BLaER1 treated with 17β-estradiol and CSF1 and Interleukin-3, amounts not matched to agents 10 nM and 100 nM (cell line): ENCODE measurements at regions not wholly inside any gene's neighbourhood (a gene's known extent, or its start where the extent isn't known, plus 50 kb on each side); places are given as distances from the start of the nearest gene placed in this dataset.
"Not testable (repeated sequence)": the region's sequence is repeated elsewhere in the genome, so short reads cannot be mapped to it uniquely, and the experiment has no call there.

Source experiments
- H3K27ac ChIP-seq, 11 experiments: shearing (Covaris generic); formaldehyde crosslinking; 2 replicates each; pipeline ENCODE4 v1.8.1; 2022
- H3K27me3 ChIP-seq, 11 experiments: shearing (Covaris generic); formaldehyde crosslinking; 2 replicates each; pipeline ENCODE4 v1.8.1; 2022
- H3K36me3 ChIP-seq, 11 experiments: shearing (Covaris generic); formaldehyde crosslinking; 2 replicates each; pipeline ENCODE4 v1.8.1; 2022
- H3K4me1 ChIP-seq, 10 experiments: shearing (Covaris generic); formaldehyde crosslinking; 2 replicates each; pipeline ENCODE4 v1.8.1; 2022
- H3K4me2 ChIP-seq, 11 experiments: shearing (Covaris generic); formaldehyde crosslinking; 2 replicates each; pipeline ENCODE4 v1.8.1; 2022
- H3K4me3 ChIP-seq, 10 experiments: shearing (Covaris generic); formaldehyde crosslinking; 2 replicates each; pipeline ENCODE4 v1.8.1; 2022
- H3K9ac ChIP-seq, 11 experiments: shearing (Covaris generic); formaldehyde crosslinking; 2 replicates each; pipeline ENCODE4 v1.8.1; 2022
- H3K9me3 ChIP-seq, 11 experiments: shearing (Covaris generic); formaldehyde crosslinking; replicated peaks in 1 of 11; 2 replicates each; pipeline ENCODE4 v1.8.1; 2022
- H4K20me1 ChIP-seq, 11 experiments: shearing (Covaris generic); formaldehyde crosslinking; 2 replicates each; pipeline ENCODE4 v1.8.1; 2022
- Cebpa-rat ChIP-seq, 11 experiments: shearing (Covaris generic); IDR thresholded peaks; 2 replicates each; pipeline ENCODE4 v1.8.1; 2022

DNA sequence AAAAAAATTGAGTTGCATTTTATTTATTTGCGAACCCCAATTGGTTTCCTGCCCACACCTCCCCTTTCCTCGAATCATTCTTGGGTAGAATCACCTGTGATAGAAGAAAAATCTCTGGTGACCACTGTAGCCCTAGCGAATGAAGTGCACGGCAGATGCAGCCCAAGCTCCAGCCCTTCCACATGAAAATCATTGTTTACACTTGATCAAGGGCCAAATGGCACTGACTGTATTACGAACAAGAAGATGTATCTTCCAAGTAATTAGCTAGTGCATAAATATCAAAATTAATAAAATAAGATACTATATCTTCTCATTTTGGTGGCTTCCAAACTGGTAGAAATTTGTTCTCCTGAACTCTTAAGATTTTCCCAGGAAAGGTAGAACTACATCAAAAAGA lies 93.4 kb upstream of the ARID1B start:
- H3K4me3 ChIP-seq, result no peak overlapping the region
- H3K27me3 ChIP-seq, result no peaks in the 10 kb centered on the region
- H3K9ac ChIP-seq, result no peak overlapping the region
- H4K20me1 ChIP-seq, result no peaks in the 10 kb centered on the region
- peaks cover 15 to 21% (median 17%) of the 10 kb centered on the region in 10 experiments for H3K4me1 ChIP-seq
- no peak overlapping the region for H3K27ac ChIP-seq
- peaks cover 0 to 14% (median 9%) of the 10 kb centered on the region in 11 experiments; a peak in 17 of 22 replicates for H3K9me3 ChIP-seq
- no peaks in the 10 kb centered on the region for H3K36me3 ChIP-seq
- TF ChIP-seq Cebpa-rat (IDR thresholded peaks at IDR 0.05), result no peak
- no peak overlapping the region for H3K4me2 ChIP-seq

DNA sequence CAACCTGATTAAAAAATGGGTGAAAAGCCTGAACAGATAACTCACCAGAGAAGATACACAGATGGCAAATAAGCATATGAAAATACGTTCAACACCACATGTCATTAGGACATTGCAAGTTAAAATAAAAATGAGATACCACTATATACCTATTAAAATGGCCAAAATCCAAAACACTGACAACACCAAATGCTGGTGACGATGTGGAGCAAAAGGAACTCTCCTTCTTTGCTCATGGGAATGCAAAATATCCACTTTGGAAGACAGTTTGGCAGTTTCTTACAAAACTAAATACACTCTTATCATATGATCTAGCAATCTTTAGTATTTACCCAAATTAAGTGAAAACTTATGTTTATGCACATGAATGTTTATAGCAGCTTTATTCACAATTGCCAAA lies 100.5 kb upstream of the ARID1B start:
- no peak overlapping the region for H3K4me3 ChIP-seq
- H3K27ac ChIP-seq, result no peak overlapping the region
- TF ChIP-seq Cebpa-rat (IDR thresholded peaks at IDR 0.05), result no peak
- no peak overlapping the region for H3K4me2 ChIP-seq
- no peaks in the 10 kb centered on the region for H4K20me1 ChIP-seq
- H3K9me3 ChIP-seq, result peaks cover 32 to 56% (median 40%) of the 10 kb centered on the region in 11 experiments
- H3K4me1 ChIP-seq, result no peaks in the 10 kb centered on the region
- no peaks in the 10 kb centered on the region for H3K27me3 ChIP-seq
- no peaks in the 10 kb centered on the region for H3K36me3 ChIP-seq
- H3K9ac ChIP-seq, result no peak overlapping the region

DNA sequence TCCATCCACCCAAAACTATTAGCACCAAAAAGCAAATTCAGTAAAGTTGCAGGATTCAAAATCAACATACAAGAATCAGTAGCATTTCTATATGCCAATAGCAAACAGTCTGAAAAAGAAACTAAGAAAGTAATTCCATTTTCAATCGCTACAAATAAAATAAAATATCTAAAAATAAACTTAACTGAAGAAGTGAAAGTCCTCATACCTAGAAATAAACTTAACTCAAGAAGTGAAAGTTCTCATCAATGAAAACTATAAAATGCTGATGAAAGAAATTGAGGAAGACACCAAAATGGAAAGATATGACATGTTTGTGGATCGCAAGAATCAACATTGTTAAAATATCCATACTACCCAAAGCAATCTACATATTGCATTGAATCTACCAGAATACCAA lies 103.0 kb upstream of the ARID1B start:
- no peaks in the 10 kb centered on the region for H3K36me3 ChIP-seq
- no peaks in the 10 kb centered on the region for H3K27me3 ChIP-seq
- H3K27ac ChIP-seq, result no peak overlapping the region
- no peaks in the 10 kb centered on the region for H3K4me1 ChIP-seq
- no peak for TF ChIP-seq Cebpa-rat (IDR thresholded peaks at IDR 0.05)
- H3K4me3 ChIP-seq, result no peak overlapping the region
- no peak overlapping the region for H3K4me2 ChIP-seq
- H4K20me1 ChIP-seq, result no peaks in the 10 kb centered on the region
- no peak overlapping the region for H3K9ac ChIP-seq
- peaks cover 30 to 63% (median 39%) of the 10 kb centered on the region in 11 experiments for H3K9me3 ChIP-seq

DNA sequence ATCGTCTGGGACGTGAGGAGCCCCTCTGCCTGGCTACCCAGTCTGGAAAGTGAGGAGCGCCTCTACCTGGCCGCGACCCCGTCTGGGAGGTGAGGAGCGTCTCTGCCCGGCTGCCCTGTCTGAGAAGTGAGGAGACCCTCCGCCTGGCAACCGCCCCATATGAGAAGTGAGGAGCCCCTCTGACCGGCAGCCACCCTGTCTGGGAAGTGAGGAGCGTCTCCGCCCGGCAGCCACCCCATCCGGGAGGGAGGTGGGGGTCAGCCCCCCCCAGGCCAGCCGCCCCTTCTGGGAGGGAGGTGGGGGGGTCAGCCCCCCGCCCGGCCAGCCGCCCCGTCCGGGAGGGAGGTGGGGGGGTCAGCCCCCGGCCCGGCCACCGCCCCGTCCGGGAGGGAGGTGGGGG lies 107.1 kb upstream of the ARID1B start:
- H3K9me3 ChIP-seq, result peaks cover 17 to 34% (median 25%) of the 10 kb centered on the region in 11 experiments
- not testable (repeated sequence) for H4K20me1 ChIP-seq

DNA sequence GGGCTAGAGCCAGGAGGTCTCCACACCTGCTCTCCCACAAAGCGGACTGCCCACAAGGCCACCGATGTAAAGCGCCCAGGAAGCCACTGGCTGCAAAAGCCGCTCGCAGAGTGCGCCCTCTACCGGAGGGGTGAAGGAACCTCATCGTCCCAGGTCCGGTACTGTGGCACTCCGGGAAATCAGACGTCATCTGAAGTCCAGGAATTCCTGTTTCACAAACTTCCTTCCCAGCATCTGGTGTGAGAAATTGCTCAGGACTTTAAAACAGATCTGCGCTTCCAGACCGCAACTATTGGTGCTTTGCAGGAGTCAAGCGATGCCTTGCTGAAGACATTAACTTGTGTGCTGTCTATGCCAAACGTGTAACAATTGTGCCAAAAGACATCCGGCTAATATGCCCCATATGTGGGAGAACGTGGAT lies 115.1 kb upstream of the ARID1B start:
- no peak for TF ChIP-seq Cebpa-rat (IDR thresholded peaks at IDR 0.05)
- no peak overlapping the region for H3K4me2 ChIP-seq
- no peak overlapping the region for H3K9ac ChIP-seq
- no peaks in the 10 kb centered on the region for H4K20me1 ChIP-seq
- no peaks in the 10 kb centered on the region for H3K36me3 ChIP-seq
- H3K9me3 ChIP-seq, result peaks cover 0 to 22% (median 17%) of the 10 kb centered on the region in 11 experiments; a peak in 15 of 22 replicates
- no peak overlapping the region for H3K4me3 ChIP-seq
- no peak overlapping the region for H3K27ac ChIP-seq
- H3K27me3 ChIP-seq, result no peaks in the 10 kb centered on the region
- no peaks in the 10 kb centered on the region for H3K4me1 ChIP-seq

More for the DNA sequence above, 107.1 kb upstream of the ARID1B start:
- H3K9ac ChIP-seq, H3K27ac ChIP-seq, H3K4me2 ChIP-seq, H3K36me3 ChIP-seq, H3K4me3 ChIP-seq, H3K4me1 ChIP-seq, H3K27me3 ChIP-seq: not testable (repeated sequence)

DNA sequence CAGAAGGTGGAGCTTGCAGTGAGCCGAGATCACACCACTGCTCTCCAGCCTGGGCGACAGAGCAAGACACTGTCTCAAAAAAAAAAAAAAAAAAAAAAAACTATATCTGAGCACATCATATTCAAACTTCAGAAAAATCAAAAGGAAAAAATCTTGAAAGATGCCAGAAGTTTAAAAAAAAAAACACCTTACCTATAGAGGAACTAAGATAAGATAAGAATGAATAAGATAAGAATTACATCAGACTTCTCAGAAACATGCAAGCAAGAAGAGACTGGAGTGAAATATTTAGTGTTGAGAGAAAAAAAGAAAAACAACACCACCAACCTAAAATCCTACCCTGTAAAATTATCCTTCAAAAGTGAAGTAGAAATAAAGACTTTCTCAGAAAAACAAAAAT lies 116.8 kb upstream of the ARID1B start:
- Histone ChIP-seq H3K27me3 (no peaks in the 10 kb centered on the region), H3K36me3 (no peaks in the 10 kb centered on the region), H3K4me2 (no peak overlapping the region), H4K20me1 (no peaks in the 10 kb centered on the region), H3K4me1 (no peaks in the 10 kb centered on the region), H3K27ac (no peak overlapping the region), H3K9ac (no peak overlapping the region), H3K9me3 (peaks cover 0 to 22% (median 17%) of the 10 kb centered on the region in 11 experiments; a peak in 15 of 22 replicates), H3K4me3 (no peak overlapping the region)
- TF ChIP-seq Cebpa-rat (IDR thresholded peaks at IDR 0.05), result no peak

DNA sequence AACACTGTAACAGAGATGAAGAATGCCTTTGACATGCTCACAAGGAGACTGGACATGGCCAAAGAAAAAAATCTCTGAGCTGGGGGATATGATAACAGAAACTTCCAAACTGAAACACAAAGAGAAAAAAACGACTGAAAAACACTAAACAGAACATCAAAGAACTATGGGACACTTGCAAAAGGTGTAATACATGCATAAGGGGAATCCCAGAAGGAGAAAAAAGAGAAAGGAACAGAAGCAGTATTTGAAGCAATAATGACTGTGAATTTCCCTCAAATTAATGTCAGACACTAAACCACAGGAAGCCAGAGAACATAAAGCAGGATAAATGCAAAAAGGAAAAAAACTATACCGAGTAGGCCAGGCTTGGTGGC lies 117.4 kb upstream of the ARID1B start:
- Histone ChIP-seq H3K4me2 (no peak overlapping the region), H3K4me3 (no peak overlapping the region), H3K27me3 (no peaks in the 10 kb centered on the region), H3K36me3 (no peaks in the 10 kb centered on the region), H4K20me1 (no peaks in the 10 kb centered on the region), H3K9me3 (peaks cover 0 to 22% (median 17%) of the 10 kb centered on the region in 11 experiments; a peak in 15 of 22 replicates), H3K27ac (no peak overlapping the region), H3K9ac (no peak overlapping the region), H3K4me1 (no peaks in the 10 kb centered on the region)
- TF ChIP-seq Cebpa-rat (IDR thresholded peaks at IDR 0.05), result no peak

DNA sequence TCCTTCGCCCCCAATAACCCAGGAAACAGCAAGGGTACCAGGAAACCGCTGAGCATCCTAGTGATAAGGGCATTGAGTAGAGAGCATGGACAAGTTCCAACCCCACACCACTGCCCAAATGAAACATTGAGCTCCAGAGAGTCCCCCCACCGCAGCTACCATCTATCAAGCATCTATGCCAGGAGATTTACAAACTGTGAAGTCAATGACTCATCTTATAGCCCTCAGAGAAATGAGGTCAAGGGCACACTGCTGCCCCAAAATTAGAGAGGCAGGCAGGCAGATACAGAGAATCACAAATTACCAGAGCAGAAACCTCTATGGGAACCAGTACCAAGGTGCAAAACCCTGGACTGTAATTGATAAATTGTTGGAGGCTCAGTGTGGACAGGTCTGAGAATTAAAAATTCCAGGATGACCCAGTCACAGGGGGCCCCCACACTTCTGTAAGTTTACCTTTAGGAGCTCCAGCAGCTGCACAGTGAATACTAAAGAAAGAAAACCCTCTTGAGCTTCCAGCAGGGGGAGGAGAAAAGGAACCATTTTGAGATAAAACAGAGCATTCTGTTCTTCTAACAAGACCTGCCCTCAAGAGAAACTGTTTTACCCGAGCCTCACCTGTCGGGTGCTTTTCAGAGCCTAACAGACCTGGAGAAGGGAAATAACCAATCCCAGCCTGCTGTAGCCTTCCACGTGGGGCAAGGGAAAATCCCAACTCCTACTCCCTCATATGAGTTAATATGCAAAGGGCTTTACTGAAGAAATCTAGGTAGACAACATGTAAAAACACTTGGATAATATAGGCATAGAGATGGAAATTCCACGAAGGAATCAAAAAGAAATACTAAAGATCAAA lies 118.0 kb upstream of the ARID1B start:
- no peak for TF ChIP-seq Cebpa-rat (IDR thresholded peaks at IDR 0.05)
- Histone ChIP-seq H3K9ac (no peak overlapping the region), H3K4me2 (no peak overlapping the region), H3K27ac (no peak overlapping the region), H3K4me1 (no peaks in the 10 kb centered on the region), H3K27me3 (no peaks in the 10 kb centered on the region), H4K20me1 (no peaks in the 10 kb centered on the region), H3K9me3 (peaks cover 0 to 22% (median 17%) of the 10 kb centered on the region in 11 experiments; a peak in 15 of 22 replicates), H3K4me3 (no peak overlapping the region), H3K36me3 (no peaks in the 10 kb centered on the region)

DNA sequence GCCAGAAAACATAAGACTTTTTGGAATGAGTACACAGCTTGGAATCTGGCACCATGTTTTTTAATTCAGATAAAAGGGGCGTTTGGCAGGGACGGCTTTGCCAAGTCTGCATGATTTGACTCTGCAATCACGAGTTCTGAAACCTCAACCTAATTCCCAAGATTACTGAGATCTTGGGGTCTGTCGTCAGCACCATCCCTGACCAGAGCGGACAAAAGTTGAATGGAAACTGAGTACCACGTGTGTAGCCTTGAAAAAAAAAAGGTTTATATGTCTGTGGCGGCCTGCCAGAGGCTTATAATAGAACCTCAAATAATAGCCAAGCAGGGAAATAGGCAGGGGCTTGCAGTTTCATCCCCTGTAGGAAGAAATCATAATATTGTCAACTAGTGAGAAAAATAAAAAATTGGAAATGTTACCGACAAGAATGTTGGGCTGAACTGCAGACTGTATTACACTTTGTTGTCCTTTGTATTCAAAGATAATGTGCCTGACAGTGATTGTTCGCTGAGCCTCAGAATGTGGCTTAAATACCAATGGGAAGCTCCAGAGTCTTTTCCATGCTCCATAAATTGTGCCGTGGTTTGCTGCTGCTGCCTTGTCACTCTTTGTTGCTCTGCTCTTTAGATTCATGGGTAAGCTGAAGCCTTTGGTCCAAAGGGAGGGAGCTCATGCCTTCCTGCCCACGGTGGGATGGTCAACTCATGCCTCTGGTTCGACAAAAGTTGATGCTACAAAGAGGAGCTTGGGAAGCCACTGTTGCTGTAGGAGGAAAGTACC lies 118.8 kb upstream of the ARID1B start:
- no peak for TF ChIP-seq Cebpa-rat (IDR thresholded peaks at IDR 0.05)
- no peak overlapping the region for H3K4me2 ChIP-seq

More for the DNA sequence above, 118.8 kb upstream of the ARID1B start:
- no peaks in the 10 kb centered on the region for H4K20me1 ChIP-seq
- no peak overlapping the region for H3K4me3 ChIP-seq
- H3K27me3 ChIP-seq, result no peaks in the 10 kb centered on the region
- H3K36me3 ChIP-seq, result no peaks in the 10 kb centered on the region
- no peak overlapping the region for H3K27ac ChIP-seq
- H3K4me1 ChIP-seq, result no peaks in the 10 kb centered on the region
- no peak overlapping the region for H3K9ac ChIP-seq
- peaks cover 0 to 16% (median 11%) of the 10 kb centered on the region in 11 experiments; a peak in 15 of 22 replicates for H3K9me3 ChIP-seq
